ENCODE measurements at regions not wholly inside any gene's neighbourhood (a gene's known extent, or its start where the extent isn't known, plus 50 kb on each side); places are given as distances from the start of the nearest gene placed in this dataset.

DNA sequence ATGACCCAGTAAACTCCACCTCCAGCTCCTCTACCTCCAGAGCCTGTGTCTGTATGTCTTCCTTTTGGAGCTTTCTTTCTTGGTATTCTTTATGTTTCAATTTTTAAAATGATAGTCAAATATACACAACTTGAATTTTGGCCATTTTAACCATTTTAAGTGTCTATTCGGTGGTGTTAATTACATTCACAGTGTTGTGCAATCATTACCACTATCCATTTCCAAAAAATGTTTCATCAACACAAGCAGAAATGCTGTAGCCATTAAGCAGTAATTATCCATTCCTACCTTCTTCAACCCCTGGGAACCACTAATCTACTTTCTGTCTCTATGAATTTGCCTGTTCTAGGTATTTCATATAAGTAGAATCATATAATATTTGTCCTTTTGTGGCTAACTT is 194.5 kb upstream of the TSC22D2 start:
- DNase-seq: no peak

DNA sequence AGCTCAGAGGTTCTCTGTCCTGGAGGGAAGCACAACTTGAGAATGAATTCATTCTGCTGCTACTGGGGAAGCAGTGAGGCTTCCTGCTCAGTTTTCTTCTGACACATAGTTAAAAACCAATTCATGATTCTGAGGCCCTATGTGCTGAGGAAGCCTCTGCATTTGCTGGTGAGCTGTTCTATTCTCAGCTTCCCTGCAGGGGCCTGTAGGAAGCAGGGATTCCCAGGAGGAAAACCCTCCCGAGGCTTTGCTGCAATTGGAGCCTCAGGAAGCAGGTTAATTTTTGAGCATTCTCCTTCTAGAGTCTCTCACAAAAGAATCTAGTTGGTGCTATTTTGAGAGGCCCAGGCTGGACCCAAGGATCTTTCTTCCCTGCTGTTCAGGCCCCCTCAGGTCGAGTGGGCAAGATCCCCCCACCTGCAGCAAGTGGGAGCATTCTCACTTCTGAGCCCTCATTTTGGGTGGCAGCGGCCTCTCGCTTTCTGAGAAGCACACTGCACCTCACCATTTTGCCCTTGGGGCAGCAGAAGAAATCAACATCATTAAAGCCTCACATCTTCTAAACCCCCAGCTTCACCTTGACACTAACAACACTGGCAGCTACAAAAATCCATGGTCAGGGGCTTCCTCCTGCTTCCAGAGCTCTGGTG is 197.5 kb upstream of the TSC22D2 start:
- no peak for DNase-seq

DNA sequence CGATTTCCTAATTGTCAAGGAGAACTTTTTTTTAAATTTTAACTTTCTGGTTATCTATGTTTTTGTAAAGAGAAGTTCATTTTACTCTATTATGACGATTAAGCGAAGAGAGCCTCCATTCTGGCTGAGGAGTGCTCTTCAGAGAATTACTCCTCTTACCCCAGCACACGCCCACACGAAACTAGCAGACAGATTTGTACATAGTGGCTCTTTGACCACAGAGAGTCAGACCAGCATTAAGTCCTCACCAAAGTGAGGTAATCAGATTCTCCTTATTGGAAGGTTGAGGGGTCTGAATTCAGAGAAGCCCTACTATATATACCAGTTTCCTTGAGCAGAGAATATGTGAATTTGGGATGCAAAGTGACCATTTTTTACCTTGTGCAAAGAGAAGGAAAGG is 204.8 kb upstream of the TSC22D2 start:
- DNase-seq: no peak

DNA sequence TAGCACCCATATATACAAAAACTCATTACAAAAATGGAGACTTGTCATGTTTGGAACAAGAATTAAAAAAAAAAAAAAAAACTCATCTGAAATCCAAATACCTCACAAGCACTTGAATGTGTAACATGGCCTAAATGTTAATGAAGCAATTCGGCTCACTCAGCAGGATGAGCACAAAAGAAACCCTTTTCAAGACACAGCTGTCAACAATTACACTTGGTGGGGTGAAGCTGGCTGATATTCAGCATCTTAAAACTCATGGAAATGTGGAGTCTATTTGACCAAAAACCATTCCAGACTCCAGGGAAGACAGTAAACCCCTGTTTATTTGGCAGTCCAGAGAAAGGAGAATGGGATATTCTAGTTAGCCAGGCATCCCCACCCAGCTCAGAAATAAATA is 205.4 kb upstream of the TSC22D2 start:
- DNase-seq: no peak

DNA sequence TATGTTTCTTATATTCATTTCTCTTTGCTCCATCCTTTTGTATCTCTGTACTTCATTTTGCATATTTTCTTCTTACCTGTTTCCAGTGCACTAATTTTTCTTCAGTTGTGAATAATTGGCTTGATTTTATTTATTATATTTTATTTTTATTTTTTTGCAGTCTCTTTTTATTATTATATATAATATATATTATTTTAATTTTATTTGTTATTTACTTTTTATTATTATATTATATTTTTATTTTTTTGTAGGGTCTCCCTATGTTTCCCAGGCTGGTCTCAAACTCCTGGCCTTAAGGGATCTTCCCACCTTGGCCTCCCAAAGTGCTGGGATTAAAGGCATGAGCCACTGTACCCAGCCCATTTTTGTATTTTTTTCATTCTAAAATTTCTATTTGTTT is 213.1 kb upstream of the TSC22D2 start:
- DNase-seq: no peak

DNA sequence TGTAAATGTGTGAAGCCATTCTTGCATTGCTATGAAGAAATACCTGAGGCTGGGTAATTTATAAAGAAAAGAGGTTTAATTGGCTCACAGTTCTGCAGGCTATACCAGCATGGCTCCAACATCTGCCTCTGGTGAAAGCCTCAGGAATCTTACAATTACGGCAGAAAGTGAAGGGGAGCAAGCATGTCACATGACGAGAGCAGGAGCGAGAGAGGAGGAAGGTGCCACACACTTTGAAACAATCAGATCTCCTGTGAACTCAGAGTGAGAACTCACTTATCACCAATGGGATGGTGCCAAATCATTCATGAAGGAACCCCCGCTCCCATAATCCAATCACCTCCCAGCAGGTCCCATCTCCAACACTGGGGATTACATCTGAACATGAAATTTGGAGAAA is 213.6 kb upstream of the TSC22D2 start:
- DNase-seq: no peak

DNA sequence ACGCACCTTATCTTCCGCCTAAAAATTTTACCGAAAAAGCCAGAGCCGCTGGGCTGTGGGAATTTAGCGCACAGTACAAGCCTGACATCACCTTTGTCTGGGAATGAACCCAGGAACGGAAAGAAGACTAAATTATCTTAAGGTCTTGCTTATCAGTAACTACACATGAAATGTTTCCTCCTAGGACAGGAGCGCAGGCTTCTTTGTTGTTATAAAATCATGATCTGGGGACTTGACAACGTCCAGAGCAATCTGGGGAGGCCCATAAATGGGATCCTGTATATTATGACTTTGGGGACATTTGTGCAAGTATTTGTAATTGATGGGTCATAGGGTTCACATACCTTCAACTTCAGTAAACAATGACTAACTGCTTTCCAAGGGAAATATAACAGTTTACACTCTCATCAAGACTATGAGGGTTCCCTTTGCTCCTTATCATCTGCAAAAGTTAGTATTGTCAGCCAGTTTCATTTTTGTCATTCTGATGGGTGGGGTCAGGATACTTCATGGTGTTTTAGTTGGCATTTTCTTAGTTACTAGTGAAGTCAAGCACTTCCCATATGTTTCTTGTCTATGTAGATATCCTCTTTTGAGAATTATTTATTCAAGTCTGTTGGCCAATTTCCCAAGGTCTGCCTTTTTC is 213.9 kb upstream of the PFN2 start:
- no peak for DNase-seq

DNA sequence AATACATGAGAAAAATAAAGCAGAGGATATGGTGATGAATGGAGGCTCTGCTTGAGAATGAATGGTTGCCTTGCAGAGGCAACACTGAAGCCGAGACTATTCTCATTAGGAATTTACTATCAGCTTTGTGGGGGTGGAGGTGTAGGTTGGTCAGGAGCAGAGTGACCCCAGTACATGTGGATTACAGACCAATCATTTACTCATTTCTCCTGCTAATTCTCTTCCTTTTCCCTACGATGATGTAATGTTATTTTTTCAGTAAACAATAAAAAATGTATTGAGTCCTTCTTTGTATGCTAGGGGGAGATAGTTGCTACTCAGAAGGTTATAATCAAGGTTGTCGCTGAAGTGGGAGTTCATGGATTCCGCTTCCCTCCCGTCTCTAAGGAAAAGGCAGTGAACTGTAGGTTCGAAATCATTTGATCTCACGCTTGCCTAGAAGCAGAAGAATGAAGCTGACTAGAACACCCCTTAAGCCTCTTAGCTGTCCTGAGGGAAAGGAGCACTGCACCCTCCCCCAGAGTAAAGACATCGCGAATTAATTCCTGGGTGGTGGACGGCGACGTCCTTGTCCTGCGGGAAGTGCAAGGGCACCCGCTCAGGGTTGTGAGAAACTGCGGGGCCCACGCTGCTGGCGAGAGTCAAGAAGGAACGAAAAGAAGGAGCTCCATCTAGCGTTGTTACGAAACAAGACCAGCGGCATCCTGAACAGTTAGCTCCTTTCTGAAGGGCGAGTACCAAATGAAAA is 213.2 kb upstream of the PFN2 start:
- peak; percentile 84 for DNase-seq

DNA sequence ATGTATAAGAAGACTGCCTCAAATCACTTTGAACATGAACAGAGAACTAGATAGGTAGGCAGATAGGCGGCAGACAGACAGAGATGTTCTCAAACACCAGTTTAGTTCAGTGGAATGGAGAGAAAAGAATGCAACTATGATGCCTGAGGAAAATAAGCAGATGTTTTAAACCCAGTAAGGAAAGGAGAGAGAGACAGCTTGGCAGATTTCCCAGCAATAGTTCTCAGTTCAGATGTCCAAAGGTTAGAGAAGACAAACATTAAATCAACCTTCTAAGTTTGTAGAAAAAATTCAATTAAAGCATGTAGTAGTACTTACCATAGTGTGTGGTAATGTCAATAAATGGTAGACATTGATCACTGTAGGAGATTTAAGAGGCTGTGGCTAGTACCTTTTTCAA is 209.6 kb upstream of the PFN2 start:
- no peak for DNase-seq

DNA sequence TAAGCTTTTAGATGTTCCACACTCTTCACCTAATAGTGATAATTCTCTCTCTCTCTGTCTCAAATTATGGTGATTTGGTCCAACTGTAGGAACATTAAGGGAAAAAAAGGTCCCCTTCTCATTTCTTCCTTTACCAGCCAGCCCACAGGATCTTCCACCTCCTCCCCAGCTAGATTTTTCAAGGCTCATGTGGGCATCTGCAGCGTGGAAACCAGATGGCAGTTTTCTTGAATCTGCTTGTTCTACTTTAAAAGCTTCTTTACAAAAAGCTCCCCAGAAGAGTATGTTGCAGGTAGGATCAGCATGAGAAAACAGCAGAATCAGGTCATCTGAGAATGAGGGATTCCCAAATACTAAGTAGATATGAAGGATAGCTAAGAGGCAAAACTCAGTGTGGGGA is 208.6 kb upstream of the PFN2 start:
- no peak for DNase-seq

DNA sequence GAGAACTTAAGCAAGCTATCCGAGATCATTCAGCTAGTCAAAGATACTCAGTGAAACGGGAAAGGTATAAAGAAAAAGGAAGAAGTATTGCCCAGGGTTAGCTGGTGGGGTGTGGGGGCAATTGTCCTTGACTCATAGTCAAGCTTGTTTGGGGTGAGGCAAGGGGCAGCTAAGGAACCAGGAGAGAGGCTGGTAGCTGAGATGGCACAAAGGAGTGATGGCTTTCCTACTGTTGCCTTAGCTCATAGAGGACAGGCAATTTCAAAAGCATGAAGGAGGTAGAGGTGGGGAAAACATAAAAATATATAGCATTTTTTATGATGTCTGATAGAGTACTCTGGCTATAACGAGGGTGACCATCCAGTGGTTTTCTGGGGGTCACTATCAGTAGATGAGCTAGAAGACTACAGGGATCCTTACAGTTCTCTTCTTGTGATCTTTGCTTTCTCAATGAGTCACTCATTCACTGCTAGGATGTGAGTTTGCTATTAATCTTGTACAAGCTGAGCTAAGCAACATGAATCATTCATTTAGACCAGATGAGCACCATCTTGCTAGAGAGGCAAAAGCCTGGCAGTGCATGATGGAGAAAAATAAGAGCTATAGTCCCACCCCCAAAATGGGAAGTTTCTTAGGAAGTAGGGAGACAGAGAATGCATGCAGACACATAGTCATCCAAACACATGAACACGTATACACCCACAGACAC is 207.1 kb upstream of the PFN2 start:
- no peak for DNase-seq

DNA sequence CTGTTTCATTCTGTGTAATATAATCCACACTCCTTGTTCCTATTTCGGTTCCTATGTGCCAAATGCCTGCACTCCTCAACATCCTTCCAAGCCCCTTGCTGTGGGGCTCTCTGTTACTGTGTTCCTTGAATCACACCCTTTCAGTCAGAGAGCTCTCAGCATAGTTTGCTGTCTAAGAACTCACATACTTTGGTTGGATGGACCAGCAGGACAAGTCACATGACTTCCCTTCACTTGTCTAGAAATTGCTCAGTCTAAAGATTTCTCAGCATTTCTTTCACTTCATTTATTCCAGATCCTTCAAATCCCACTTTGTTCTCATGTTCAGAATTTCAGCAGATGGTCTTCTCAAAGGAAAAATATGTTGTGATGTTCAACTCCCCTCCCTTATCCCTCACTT is 203.5 kb upstream of the PFN2 start:
- DNase-seq: no peak

DNA sequence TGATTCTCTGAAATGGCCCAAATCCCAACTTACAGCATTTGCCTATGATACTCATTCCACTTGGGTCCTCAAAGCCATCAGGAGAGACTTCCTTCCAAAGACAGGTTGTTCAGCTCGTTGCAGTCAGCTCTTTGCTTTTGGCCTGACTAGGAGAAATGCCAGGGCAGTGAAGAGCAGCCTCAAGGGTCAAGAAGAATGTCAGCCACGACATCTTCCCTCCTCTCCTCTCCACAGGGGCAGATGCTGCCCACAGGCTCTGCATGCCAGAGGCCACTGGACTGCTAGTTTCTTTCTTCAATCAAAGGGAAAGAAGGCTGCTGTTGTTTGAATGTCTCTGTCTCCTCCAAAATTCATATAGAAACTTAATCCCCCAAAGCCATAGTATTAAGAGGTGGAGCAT is 201.7 kb upstream of the PFN2 start:
- DNase-seq: peak; percentile 50

DNA sequence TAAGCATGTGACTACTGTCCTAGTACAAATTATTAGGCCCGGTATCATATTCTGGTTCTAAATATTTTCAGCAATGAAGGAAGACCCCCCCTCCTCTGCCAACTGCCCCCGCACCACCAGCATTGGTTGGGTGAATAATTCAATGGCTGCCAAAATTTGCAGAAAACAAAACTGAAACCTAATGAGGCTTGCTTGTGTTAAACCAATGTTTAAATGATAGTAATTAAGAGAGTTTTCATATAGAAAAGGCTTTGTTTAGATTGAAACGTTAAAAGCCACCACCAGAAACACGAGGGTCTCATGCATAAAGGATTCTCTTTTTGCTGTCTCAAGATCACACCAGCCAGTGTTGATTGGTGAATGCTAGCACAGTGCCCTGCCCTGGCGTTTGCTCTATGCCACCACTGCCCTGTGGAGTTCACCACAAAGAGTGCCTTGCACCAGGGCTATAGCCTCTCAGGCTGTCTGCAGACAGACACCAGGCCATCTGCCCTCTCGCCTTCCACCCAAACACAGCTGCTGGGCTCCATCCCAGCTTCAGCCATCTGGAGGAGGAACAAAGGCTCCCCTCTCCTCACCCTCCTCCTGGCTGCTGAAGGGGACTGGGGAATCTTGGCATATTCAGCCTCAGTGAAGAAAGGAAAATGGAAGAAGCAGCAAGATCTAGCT is 200.3 kb upstream of the PFN2 start:
- DNase-seq: peak; percentile 83

DNA sequence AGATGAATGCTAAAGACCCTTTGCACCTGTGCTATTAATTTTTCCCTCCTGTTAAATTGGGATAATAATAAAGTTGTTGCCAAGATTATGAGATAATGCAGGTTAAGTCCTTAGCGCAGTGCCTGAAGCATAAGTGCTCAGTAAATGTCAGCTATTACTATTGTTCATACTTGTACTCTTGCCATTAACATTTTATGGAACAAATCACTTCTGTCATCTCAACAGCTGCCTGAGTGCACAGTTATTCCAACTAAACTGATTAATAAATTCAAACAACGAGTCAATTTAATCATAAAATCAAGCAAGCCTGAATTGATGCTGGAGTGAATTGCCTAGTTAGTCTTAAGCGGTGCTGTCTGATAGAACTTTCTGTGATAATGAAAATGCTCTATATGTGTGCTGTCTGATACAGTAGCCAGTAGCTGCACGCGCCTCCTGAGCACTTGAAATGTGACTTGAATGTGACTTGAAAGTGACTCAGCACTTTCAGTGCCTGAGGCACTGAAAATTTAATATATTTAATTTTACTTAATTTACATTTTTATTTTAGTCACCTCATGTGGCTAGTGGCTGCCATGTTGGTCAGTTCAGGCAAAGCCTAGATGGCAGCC is 198.7 kb upstream of the PFN2 start:
- DNase-seq: peak; percentile 40

DNA sequence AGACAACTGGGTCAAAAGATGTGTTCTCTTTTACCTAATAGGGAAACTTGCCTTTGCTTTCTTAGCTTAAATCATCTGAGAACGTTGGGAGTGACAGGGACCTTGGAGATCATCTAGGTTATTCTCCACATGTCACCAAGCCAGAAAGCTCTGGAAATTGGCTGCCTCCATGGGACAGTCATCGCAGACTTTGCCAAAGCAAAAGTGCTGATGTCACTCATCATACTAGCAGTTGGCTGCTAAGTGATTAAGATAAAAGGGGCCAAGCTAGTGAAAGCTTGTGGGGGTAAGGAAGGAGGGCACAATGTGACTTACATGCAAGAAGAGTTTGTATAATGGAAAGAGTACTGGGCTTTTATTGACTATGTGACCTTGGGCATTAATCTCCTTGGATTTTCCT is 198.0 kb upstream of the PFN2 start:
- DNase-seq: no peak

DNA sequence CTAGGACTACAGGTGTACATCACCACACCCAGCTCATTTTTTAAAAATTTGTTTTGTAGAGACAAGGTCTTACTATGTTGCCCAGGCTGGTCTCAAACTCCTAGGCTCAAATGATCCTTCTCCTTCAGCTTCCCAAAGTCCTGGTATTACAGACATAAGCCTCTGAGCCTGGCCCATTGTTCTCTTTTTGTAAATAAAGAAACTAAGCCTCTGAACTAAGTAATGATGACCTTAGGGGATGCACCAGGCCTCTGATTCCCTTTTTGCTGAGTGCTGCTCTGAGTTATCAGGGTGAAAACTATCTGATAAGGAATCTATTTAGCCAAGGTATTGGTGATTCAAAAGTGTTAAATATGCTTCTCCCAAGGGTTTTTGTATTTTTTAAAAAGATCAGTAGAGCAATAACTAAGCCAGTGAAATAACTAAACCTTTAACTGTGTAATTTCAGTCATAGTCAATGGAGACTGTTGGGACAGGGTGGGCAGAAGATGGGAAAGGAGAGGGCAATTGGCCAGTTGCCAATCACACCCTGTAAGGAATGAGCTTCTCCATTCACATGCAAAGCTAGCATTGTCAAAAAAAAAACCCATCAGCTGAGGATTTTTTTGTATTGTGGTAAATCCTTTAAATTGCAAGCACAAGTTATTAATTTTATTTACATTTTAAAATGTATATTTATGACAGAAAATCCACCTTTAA is 194.8 kb upstream of the PFN2 start:
- no peak for DNase-seq

DNA sequence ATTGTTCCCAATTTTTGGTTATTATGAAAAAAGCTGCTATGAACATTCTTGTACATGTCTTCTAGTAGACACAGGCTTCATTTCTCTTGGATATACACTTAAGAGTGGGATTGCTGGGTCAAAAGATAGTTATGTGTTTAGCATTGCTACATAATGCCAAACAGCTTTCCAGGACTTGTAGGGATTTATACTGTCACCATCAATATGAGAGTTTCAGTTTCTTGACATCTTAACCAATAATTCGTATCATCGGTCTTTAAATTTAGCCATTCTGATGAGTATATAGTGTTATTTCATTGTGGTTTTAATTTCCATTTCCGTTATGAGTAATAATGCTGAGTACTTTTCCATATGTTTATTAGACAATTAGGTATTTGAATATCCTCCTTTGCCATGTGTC is 190.3 kb upstream of the PFN2 start:
- DNase-seq: no peak

DNA sequence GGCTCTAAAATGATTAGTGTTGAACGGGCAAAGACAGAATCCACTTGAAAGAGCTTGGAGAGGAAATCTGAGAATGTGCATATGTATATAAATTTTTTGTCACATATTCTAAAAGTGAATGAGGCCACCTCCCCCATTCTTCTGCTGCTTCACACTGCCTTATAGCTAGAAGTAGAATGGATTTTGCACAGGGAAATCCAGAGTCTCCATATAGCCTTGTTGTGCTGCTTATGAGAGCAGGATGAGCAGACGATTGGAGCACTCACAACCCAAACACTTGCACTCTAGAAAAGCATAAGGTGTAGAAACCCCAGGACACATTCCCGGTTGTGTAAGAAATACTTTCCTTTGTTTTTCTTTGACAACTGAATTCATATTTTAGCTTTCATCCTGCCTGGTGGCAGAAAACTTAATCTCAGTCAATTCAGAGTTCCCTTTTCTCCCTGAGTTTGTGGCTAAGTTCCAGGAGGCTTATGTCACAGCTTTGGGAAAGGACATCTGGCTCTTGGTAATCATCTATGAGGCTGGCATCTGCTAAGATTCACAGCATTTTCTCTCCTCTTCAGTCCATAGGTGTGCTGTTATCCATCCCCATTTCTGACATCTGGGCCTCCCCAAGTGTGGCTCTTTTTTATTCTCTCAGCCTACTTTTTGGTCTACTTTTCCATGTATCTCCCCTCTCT is 188.4 kb upstream of the PFN2 start:
- DNase-seq: peak; percentile 87

DNA sequence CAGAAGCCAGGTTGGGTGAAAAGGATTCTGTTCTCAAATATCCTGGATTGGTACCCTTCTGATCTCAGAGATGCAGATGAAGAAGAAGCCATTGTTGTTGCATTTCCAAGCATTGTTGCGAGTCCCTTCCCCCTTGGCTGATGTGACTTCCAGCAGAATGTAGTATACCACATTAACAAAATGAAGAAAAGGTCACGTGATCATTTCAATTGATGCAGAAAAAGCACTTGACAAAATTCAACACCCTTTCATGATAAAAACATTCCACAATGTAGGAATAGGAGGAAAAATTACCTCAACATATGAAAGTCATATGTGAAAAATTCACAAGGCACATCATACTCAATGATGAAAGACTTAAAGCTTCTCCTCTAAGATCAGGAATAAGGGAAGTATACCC is 181.9 kb upstream of the PFN2 start:
- DNase-seq: no peak

DNA sequence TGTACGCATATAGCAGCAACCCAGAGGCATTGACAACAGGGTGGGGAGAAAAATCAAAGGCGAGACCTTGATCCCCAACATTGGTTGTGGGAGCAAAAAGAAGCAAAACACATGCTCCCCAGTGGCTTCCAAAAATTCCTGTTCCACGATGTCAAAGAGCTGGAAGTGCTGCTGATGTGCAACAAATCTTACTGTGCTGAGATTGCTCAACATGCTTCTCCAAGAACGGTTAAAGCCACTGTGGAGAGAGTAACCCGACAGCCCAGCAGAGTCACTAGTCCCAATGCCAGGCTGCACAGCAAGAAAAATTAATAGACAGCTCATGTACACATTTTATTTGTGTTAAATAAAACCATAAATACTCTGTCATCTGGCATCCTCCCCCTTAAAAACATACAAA is 179.9 kb upstream of the PFN2 start:
- DNase-seq: no peak

DNA sequence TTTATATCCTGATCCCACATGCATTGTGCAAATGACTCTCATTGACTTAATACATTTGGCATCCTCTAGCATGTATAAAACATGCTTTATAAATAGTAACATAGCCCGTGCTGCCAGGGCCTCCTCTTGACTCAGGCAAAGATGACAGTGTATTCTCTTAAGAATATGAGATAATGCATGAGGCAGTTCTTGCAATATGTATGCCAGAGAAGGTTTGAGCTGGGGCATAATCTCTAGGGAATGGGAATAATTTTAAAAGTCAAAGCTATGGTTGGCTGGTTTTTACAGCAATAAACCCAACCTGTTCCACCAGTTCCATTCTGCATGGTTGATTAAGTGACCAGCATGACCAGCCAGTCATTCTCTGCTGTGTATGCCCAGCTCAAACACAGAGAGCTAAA is 179.0 kb upstream of the PFN2 start:
- no peak for DNase-seq

Data from NCI-H524 treated with DMSO at 0.1 percent for 48 hours (cell line).